ENCODE measurements at regions not wholly inside any gene's neighbourhood (a gene's known extent, or its start where the extent isn't known, plus 50 kb on each side); places are given as distances from the start of the nearest gene placed in this dataset.

DNA sequence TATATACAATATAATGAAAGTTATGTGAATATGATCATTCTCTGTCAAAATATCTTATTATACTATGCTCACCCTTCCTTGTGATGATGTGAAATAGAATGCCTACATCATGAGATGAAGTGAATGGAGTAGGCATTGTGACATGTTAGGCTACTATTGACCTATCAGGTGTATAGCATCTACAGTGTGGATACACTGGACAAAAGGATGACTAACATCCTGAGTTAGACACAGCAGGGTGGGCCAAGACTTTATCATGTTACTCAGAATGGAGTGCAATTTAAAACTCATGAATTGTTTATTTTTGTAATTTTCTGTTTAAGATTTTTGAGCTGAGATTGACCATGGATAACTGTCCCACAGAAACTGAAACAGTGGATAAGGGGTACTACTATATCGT is 53.4 kb upstream of the NAV3 start:
- no peak for DNase-seq

DNA sequence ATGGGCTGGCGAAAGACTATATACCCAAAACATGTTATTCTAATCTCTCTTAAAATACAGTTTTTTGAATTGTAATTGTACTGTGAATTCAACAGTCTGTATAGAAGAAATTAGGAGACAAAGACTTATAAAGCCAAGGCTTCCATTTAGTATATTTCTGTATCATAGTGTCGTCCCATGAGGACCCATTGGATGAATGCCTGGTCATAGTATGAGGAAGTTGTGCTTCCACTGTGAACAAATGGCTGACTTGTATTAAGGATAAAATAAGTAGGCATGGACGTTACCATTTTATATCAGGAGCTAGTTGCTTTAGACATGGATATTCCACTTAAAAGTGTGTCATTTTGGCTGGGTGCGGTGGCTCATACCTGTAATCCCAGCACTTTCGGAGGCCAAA is 55.9 kb upstream of the NAV3 start:
- no peak for DNase-seq

DNA sequence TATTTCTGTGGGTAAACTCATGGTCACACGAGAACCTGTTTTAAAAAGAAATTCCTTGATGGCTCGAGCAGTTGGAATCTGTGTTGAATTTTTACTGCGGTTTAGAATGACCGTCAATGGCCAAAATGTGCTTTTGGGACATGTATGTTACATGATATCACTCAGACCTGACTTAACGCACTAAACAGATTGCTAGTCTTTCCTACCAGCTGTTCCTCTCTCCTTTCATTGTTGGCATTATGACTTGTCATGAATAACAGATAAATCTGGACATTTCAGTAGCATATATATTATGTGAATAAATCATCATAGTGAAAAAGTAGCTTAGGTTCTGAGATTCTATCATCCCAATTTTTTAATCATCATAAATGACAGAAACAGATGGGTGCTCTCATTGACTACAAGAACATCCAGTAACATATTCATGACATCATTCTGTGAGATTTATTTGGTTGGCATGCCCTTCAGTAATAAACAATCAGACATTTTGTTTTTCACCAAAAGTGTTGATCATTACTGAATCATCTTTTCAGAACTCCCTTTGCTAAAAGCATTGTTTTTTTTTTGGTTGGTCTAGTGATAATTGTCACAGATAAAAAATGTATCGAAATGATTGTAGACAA is 57.9 kb upstream of the NAV3 start:
- DNase-seq = no peak

DNA sequence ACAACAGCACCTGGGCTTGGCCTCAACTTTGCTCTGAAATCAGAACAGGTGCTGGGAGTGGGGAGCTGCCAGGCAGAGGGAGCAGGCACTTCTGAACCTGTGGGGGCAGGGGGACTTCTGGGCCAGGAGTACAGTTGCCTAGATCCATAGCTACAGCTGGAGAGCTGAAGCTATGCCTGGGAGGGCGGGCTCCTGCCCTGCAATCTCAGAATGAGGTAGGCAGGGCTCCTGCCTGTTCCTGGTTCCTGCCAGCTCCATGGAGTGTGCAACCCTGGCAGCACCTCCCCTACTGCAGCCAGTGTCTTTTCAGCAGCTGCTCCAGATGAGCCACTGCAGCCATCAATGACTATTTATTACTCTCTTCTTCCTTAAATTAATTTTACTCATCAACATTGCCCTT is 62.1 kb upstream of the NAV3 start:
- no peak for DNase-seq

- no peak for DNase-seq
Measured at GRCh38 chr12:77767756-77768343, 62.8 kb upstream of the NAV3 start.

DNA sequence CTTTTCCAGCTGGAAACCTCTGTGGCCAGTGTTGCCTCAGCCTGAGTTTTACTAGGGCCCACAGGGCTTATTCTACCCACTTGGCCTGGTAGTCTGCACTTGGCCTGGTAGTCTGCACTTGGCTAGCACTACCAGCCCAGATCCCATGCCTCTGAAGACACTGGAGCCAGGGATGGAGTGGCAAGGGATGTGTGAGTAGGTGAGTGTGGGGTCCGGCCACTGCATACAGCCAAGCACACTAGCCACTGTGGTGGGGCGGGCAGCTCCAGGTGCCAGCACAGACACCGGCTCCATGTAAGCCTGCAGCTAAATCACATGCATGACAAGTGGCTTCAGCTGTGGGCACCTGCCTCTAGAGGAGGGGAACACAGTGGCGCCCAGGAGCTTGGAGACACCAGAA is 63.4 kb upstream of the NAV3 start:
- no peak for DNase-seq

DNA sequence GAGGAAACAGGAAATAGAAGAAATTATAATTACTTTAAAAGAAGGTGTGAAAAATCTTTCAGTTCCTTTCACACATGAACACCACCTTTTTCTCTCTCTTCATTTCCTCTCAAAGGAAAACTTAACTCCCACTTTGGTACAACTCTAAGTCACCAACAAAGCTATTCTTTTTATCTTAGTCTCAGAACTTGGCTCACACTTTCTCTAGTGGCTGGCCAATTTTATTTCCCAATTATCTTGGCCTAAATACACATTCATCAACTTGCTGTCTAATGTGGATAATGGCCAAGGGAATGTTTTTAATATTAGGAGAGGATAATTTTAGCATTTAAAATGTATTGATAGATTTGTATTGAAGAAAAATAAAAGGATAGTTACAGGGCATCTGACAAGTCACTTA is 64.5 kb upstream of the NAV3 start:
- no peak for DNase-seq

GRCh38 chr12:77761286-77761685 is 69.4 kb upstream of the NAV3 start:
- no peak for DNase-seq

GRCh38 chr12:77760271-77761025 is 70.2 kb upstream of the NAV3 start:
- no peak for DNase-seq

DNA sequence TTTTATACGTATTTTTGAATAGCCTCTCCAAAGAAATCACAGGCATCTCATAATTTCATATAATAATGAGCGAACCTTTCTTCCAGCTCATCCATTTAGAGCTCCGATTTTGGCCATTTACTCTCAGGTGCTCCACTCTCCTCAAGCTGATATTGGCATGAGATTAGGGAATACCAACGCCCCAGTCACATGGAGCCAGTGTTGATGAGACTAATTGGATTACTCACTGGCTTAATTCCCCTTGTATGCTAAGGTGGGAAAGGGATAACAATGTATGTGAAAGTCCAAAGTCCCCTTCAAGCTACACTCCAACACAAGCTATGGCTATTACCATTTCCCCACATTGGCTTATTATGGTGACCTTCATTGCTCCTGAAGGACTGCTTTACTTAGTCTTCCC is 76.6 kb upstream of the NAV3 start:
- DNase-seq = no peak

DNA sequence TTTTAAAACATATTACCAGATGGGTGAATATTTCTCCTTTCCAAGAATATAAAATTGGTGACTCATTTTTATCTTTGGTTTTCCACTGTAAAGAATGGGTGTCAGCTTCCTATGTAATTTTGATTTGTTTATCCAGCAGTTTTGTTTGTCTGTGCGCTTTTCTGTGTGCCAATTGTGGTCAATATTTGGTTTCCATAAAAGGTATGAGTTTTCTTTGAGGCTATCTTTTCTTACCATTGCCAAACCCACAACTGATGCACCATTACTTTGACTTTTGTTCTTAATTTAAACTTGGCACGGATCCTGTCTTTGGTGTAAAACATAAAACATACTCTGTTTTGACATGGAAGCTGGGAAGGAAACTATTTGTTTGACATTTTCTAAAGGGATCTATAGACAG is 78.8 kb upstream of the NAV3 start:
- no peak for DNase-seq

DNA sequence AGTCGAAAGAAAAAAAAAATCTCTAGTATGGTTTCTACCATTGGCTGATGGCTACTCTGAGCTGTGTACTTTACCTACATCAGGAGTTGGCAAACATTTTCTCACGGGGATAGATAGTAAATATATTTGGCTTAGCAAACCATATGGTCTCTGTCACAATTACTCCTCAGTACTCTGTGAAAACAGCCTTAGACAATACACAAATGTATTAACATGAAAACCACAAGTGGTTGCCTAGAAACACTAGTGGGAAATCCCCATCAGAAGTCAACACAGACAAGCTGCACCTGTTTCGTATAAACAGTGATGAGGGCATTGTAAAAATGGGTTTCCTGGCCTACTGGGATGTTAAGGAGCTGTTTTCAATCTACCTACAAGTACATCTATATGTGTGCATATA is 84.6 kb upstream of the NAV3 start:
- no peak for DNase-seq

- DNase-seq = no peak
Measured at GRCh38 chr12:77745624-77746023, 85.1 kb upstream of the NAV3 start.

- no peak for DNase-seq
Measured at GRCh38 chr12:77742631-77743030, 88.1 kb upstream of the NAV3 start.

- no peak for DNase-seq
Measured at GRCh38 chr12:77741974-77742517, 88.6 kb upstream of the NAV3 start.

DNA sequence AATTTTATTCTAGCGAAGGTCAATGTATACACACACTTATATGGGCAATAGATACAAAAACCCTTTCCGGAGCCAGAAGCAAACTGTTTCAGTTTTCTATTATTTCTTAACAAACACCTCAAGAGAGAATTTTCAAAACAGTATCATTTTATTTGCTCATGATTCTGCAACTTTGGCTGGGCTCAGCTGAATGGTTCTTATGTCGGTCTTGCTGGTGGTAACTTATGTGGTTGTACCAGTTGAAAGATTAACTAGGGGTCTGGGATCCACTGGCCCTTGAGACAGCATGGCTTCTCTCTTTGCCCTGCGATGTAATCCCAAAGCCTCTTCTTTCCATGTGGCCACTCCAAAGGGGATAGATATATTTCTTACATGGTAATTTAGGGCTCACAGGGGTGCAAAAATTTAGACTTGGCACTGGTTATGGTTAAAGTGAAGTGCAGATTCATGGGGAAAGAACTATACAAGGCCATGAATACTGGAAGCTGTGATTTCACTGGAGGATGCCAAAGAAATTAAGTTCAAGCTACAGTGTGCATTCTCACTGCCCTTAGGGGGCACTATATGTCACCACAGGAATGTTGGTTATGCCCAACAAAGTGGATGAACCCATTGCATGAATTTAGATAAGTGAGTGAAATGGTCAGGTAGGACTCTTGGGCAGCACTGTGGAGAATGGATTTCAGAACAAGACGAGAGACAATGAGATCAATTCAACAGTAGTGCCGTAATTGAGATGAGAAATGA is 94.3 kb upstream of the NAV3 start:
- DNase-seq = no peak

DNA sequence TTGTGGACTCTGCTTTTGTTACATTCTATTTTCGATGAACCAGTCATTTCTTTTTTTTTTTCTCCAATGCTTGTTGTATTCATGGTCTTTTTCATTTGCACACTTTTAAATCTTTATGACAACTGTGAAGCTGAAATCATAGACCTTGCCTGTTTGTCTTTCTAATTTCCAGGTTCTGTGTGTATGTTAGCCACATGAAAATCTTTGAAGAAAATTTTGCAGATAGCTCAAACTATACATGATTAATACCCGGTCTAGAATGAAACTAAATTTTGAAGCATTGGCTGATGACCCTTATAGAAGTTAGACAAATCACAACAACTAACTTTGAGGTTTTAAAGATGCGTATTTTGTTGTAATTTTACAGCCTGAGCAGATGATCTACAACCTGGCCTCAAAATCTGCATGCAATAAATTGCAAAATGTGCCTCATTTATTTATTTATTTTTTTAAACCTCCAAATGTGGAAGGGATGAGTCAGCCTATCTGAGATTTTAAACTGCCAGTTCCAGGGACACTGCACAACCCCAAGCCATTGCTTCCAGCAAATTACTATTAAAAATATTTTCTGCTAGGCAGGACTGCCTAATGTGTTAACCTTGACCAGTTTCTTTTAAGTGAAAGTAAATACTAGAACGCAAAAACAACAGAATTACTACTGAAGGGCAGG is 96.3 kb upstream of the NAV3 start:
- no peak for DNase-seq

DNA sequence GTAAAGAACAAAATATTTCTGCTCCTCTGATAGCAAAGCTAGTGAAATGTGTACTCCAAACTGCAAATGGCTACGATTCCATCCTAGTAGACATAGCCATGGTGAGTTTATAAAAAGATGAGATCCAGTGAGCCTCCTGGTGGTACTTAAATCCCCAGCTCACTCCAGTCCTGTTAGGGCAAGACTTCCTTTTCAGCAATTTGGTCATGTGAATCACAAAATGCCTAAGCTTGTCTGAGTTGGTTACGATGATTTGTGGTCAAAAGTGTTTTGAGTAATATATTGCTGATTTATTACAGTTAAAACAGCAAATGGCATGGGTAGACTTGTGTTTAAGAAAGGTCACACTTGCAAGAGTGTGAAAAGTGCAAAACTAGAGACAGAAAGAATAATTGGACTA is 102.7 kb upstream of the NAV3 start:
- no peak for DNase-seq

DNA sequence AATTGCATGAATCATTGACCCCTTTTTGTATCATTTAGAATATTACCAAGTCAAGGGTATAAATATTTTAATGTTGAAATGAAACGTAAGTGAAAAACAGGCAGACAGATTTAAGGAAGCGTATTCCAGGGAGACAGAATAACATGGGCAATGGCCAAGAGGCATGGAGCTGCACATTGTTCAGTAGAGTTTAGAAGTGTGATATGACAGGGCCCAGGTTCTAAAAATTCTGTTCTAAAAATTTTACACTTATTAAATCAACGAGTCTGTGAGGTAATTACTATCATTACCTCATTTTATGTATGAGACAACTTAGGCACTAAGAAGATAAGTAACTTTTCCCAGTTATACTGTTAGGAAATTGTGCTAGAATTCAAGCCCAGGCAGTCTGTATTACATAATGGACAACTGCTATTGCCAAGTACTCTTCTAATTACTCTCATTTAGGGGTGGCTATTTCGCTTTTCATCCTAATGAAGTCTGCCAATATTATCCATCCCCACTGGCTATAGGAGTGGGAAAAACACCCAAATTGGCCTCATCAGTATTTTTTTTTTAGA is 103.2 kb upstream of the NAV3 start:
- no peak for DNase-seq

- DNase-seq = no peak
Measured at GRCh38 chr12:77725611-77726010, 105.1 kb upstream of the NAV3 start.

DNA sequence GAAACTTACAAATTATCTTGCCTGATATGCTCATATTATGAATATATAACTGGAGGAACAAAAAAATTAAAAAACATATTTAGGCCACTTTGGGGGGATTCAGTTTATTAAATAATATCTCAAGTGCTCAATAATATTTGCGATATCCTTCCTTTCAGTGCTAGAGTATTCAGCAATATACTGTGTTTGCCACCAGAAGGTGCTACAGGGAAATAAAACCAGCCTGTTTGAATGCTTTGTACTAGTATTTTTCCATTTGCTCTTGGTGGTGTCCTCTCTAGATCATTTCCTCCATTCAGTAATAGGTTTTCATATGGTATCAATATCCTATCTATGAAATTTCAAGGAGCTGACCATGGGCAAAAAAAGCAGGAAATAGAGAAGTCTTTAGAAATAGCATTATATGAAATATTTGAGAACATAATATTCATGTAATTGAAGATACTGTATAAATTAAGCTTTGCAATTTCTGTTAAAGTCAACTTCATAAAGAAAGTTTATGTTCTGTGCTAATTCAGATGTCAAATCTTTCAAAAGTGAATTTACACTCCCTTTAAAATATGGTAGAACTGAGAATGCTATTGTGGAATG is 106.2 kb upstream of the NAV3 start:
- no peak for DNase-seq

DNA sequence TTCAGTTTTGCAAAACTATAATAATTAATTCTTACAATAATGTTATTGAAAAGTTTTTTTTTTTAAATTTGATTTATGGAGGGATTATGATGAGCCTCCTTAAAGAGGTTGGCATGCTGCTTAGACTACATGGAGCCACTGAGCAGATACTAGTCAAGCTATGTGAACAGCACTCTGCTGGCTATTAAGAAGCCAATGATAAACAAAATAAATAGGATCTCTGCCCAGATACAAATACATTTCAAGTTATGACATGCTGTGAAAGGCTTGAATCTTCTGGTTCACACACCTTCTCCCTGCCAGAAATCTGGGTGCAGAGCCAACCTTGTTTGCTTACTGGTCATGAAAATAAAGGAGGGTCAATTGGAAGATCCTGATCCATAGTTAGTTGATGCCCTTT is 107.4 kb upstream of the NAV3 start:
- no peak for DNase-seq
